ENCODE measurements at regions not wholly inside any gene's neighbourhood (a gene's known extent, or its start where the extent isn't known, plus 50 kb on each side); places are given as distances from the start of the nearest gene placed in this dataset.

- no peak for TF ChIP-seq MAX (IDR thresholded peaks at IDR 0.05; ENCODE audit: low read depth)
- no peak for TF ChIP-seq PBX3 (IDR thresholded peaks at IDR 0.05)
- TF ChIP-seq USF2 (IDR thresholded peaks at IDR 0.05; ENCODE audit: borderline replicate concordance, low read depth, low read length), result no peak
- TF ChIP-seq EZH2phosphoT487 (IDR thresholded peaks at IDR 0.05; ENCODE audit: borderline replicate concordance, low read depth), result no peak
- TF ChIP-seq IRF3 (IDR thresholded peaks at IDR 0.05; ENCODE audit: low read depth, low read length), result no peak
- no peak for TF ChIP-seq GATA2 (CRISPR knock-in tag; IDR thresholded peaks at IDR 0.05)
Measured at GRCh38 chr2:223537115-223537514, 65.0 kb downstream of the SCG2 start (continued).

GRCh38 chr2:223537651-223538601 is 64.2 kb downstream of the SCG2 start:
- peak overlapping the region; percentile 48; the same call in 1 of the 2 replicates for H3K4me2 ChIP-seq
- peak; percentile 75 for TF ChIP-seq FOXM1 (IDR thresholded peaks at IDR 0.05; ENCODE audit: low read depth)
- no peak for TF ChIP-seq ZBTB33 (IDR thresholded peaks at IDR 0.05; ENCODE audit: borderline replicate concordance, low read depth)
- no peak for TF ChIP-seq MAX (IDR thresholded peaks at IDR 0.05; ENCODE audit: low read depth)
- TF ChIP-seq TCF12 (IDR thresholded peaks at IDR 0.05), result peak; percentile 81
- TF ChIP-seq TAF1 (IDR thresholded peaks at IDR 0.05; ENCODE audit: borderline replicate concordance, low read depth, low read length), result no peak
- no peak for TF ChIP-seq USF2 (IDR thresholded peaks at IDR 0.05; ENCODE audit: borderline replicate concordance, low read depth, low read length)
- TF ChIP-seq USF1 (IDR thresholded peaks at IDR 0.05; ENCODE audit: borderline replicate concordance, low read depth), result no peak
- no peak for TF ChIP-seq EZH2phosphoT487 (IDR thresholded peaks at IDR 0.05; ENCODE audit: borderline replicate concordance, low read depth)
- TF ChIP-seq TEAD4 (IDR thresholded peaks at IDR 0.05; ENCODE audit: borderline replicate concordance, insufficient read depth), result peak; percentile 47; the same call in 1 of the 2 replicates
- TF ChIP-seq ELF1 (IDR thresholded peaks at IDR 0.05), result 0 out of 2 replicates have a peak, but pooled peaks have one; percentile 9
- TF ChIP-seq RCOR1 (IDR thresholded peaks at IDR 0.05; ENCODE audit: low read length), result no peak
- no peak for TF ChIP-seq MXI1 (IDR thresholded peaks at IDR 0.05; ENCODE audit: low read depth, low read length)
- no peak for TF ChIP-seq RAD21 (IDR thresholded peaks at IDR 0.05; ENCODE audit: low read length)
- TF ChIP-seq NRF1 (IDR thresholded peaks at IDR 0.05; ENCODE audit: low read depth, low read length), result no peak
- no peak for TF ChIP-seq SIN3A (IDR thresholded peaks at IDR 0.05; ENCODE audit: borderline replicate concordance, low read depth, low read length)
- peak; percentile 50; the same call in 1 of the 2 replicates for TF ChIP-seq POLR2AphosphoS5 (IDR thresholded peaks at IDR 0.05; ENCODE audit: low read depth, low read length)
- TF ChIP-seq MEF2A (IDR thresholded peaks at IDR 0.05; ENCODE audit: borderline replicate concordance, low read depth), result no peak
- peak; percentile 35; the same call in 1 of the 2 replicates for TF ChIP-seq RXRA (IDR thresholded peaks at IDR 0.05; ENCODE audit: borderline replicate concordance, low read depth)

More at GRCh38 chr2:223537651-223538601, 64.2 kb downstream of the SCG2 start:
- H4K20me1 ChIP-seq (ENCODE audit: insufficient read depth), result no peaks in the 10 kb centered on the region
- ChIA-PET POLR2A (no interaction called here), CTCF (interaction anchor here (1.6 kb wide), 1 partner anchor 10 kb away, joined by 3 read pairs; no protein-coding TSS in a partner anchor)
- no peaks in the 10 kb centered on the region for H3K79me2 ChIP-seq (ENCODE audit: insufficient read depth)
- peak overlapping the region; percentile 24; the same call in 1 of the 2 replicates for H3K9ac ChIP-seq
- peaks cover 2 to 16% of the 10 kb centered on the region in 2 experiments for H3K36me3 ChIP-seq (replicated peaks in 1 of 2; ENCODE audit: control insufficient read depth in 1 of 2, insufficient read depth in 2 of 2, low read length in 1 of 2)
- no peak for DNase-seq
- H3K27me3 ChIP-seq (ENCODE audit: insufficient read depth), result no peaks in the 10 kb centered on the region
- H2AFZ ChIP-seq (ENCODE audit: low read depth), result peak overlapping the region; percentile 63; the same call in 1 of the 2 replicates
- WGBS (ENCODE audit: low lambda C conversion rate), result 29% methylated on average over 5 of the region's 5 CpGs
- no peaks in the 10 kb centered on the region for H3K9me3 ChIP-seq
- H3K4me1 ChIP-seq (ENCODE audit: control insufficient read depth in 1 of 2, insufficient read depth in 2 of 2, low read depth in 1 of 2, low read length in 1 of 2), result peaks cover 16 to 30% of the 10 kb centered on the region in 2 experiments
- peaks cover 23% of the 10 kb centered on the region for H3F3A ChIP-seq (replicated peaks; ENCODE audit: insufficient read depth)
- no peaks in the 10 kb centered on the region for H3K9me2 ChIP-seq
- no peak overlapping the region for H3K4me3 ChIP-seq (ENCODE audit: low read depth in 2 of 2, low read length in 1 of 2)
- H3K27ac ChIP-seq (ENCODE audit: low read depth in 2 of 2, low read length in 1 of 2), result peak overlapping the region; percentile 91 to 93

All from SK-N-SH (cell line).